Liver (tissue), 8 donors: ENCODE measurements at regions not wholly inside any gene's neighbourhood (a gene's known extent, or its start where the extent isn't known, plus 50 kb on each side); places are given as distances from the start of the nearest gene placed in this dataset.

Experiments
- DNase-seq: peaks from one replicate; pipeline ENCODE4 v3.0.0-alpha.2; 2017; ENCODE audit warnings: low spot score
- H3K27ac ChIP-seq, 2 donors: one replicate each; pipeline ENCODE4 v1.7.0; 2013; ENCODE audit warnings: inconsistent platforms in 2 of 2, low read length in 2 of 2, control low read depth in 1 of 2, low read depth in 1 of 2, mild to moderate bottlenecking in 1 of 2
- H3K27me3 ChIP-seq, 4 donors: one replicate each; pipeline versions ENCODE4 v1.6.1 to v1.7.0; 2013; ENCODE audit warnings: low read length in 3 of 4, inconsistent platforms in 1 of 4, mild to moderate bottlenecking in 1 of 4, moderate library complexity in 1 of 4; ENCODE audit not compliant: control insufficient read depth in 4 of 4, insufficient read depth in 4 of 4
- H3K36me3 ChIP-seq, 4 donors: one replicate each; pipeline versions ENCODE4 v1.6.1 to v1.7.0; 2013; ENCODE audit warnings: low read length in 3 of 4, mild to moderate bottlenecking in 3 of 4, low read depth in 1 of 4, moderate library complexity in 1 of 4; ENCODE audit not compliant: control insufficient read depth in 4 of 4, insufficient read depth in 3 of 4
- H3K4me1 ChIP-seq, 4 donors: one replicate each; pipeline versions ENCODE4 v1.6.1 to v1.7.0; 2013; ENCODE audit warnings: low read length in 3 of 4, mild to moderate bottlenecking in 3 of 4, moderate library complexity in 1 of 4; ENCODE audit not compliant: control insufficient read depth in 4 of 4, insufficient read depth in 4 of 4
- H3K4me3 ChIP-seq, 3 donors: one replicate each; pipeline versions ENCODE4 v1.6.1 to v1.7.0; 2013; ENCODE audit warnings: low read length in 3 of 3, control low read depth in 1 of 3, low read depth in 1 of 3, mild to moderate bottlenecking in 1 of 3
- H3K9ac ChIP-seq, 2 donors: one replicate each; pipeline ENCODE4 v1.7.0; 2013; ENCODE audit warnings: low read length in 2 of 2, mild to moderate bottlenecking in 2 of 2, moderate library complexity in 2 of 2, control low read depth in 1 of 2, low read depth in 1 of 2
- H3K9me3 ChIP-seq, 4 donors: one replicate each; pipeline versions ENCODE4 v1.6.1 to v1.7.0; 2013; ENCODE audit warnings: low read length in 3 of 4; ENCODE audit not compliant: control insufficient read depth in 4 of 4
- ATF3 ChIP-seq: IDR thresholded peaks from 2 replicates; pipeline ENCODE4 v1.6.1; 2016; ENCODE audit warnings: antibody characterized with exemption
- CTCF ChIP-seq: fragments of 150-350 bp; IDR thresholded peaks from 2 replicates; pipeline ENCODE4 v1.5.1; 2017; ENCODE audit warnings: improper control_type of control experiment, low read depth, low read length; ENCODE audit not compliant: missing input control
- EGR1 ChIP-seq, 2 donors: IDR thresholded peaks; 2 replicates each; pipeline ENCODE4 v1.6.1; 2016 to 2018; ENCODE audit warnings: antibody characterized with exemption in 2 of 2, low read depth in 2 of 2
- FOXA1 ChIP-seq: IDR thresholded peaks from 2 replicates; pipeline ENCODE4 v1.6.1; 2016; ENCODE audit warnings: antibody characterized with exemption
- FOXA2 ChIP-seq: IDR thresholded peaks from 2 replicates; pipeline ENCODE4 v1.6.1; 2016; ENCODE audit warnings: antibody characterized with exemption
- HNF4G ChIP-seq: IDR thresholded peaks from 2 replicates; pipeline ENCODE4 v1.6.1; 2016; ENCODE audit warnings: antibody characterized with exemption
- JUND ChIP-seq, 2 donors: IDR thresholded peaks; 2 replicates each; pipeline ENCODE4 v1.6.1; 2016; ENCODE audit warnings: antibody characterized with exemption in 2 of 2
- MAX ChIP-seq: IDR thresholded peaks from 2 replicates; pipeline ENCODE4 v1.6.1; 2016; ENCODE audit warnings: antibody characterized with exemption
- NR2F2 ChIP-seq: IDR thresholded peaks from 2 replicates; pipeline ENCODE4 v1.6.1; 2016; ENCODE audit warnings: antibody characterized with exemption
- RAD21 ChIP-seq, 2 donors: IDR thresholded peaks; 2 replicates each; pipeline ENCODE4 v1.6.1; 2016; ENCODE audit warnings: antibody characterized with exemption in 2 of 2, mild to moderate bottlenecking in 2 of 2
- REST ChIP-seq: IDR thresholded peaks from 2 replicates; pipeline ENCODE4 v1.6.1; 2016; ENCODE audit warnings: antibody characterized with exemption, mild to moderate bottlenecking
- RXRA ChIP-seq, 2 donors: IDR thresholded peaks; 2 replicates each; pipeline ENCODE4 v1.6.1; 2017 to 2018; ENCODE audit warnings: antibody characterized with exemption in 2 of 2, mild to moderate bottlenecking in 1 of 2
- SP1 ChIP-seq: IDR thresholded peaks from 2 replicates; pipeline ENCODE4 v1.6.1; 2018; ENCODE audit warnings: antibody characterized with exemption, mild to moderate bottlenecking
- TAF1 ChIP-seq: conservative IDR thresholded peaks from 2 replicates; pipeline ENCODE4 v1.6.1; 2016; ENCODE audit warnings: antibody characterized with exemption, mild to moderate bottlenecking
- YY1 ChIP-seq: IDR thresholded peaks from 2 replicates; pipeline ENCODE4 v1.6.1; 2016; ENCODE audit warnings: antibody characterized with exemption, mild to moderate bottlenecking
- ZBTB33 ChIP-seq: IDR thresholded peaks from 2 replicates; pipeline ENCODE4 v1.6.1; 2016; ENCODE audit warnings: antibody characterized with exemption
- WGBS: extraction: QIAGEN DNeasy Blood & Tissue Kit; methylation state at CpG from one replicate; pipeline ENCODE4 v1.1.7; 2013; 5-methylcytosine and 5-hydroxymethylcytosine counted together
- donor health status: healthy.
- donor health status: healthy.
- donor health status: healthy.
- donor health status: healthy.
- donor health status: healthy.

GRCh38 chr18:29063346-29063745 lies 886.4 kb upstream of the CDH2 start:
- Histone ChIP-seq H3K27me3 (no peaks in the 10 kb centered on the region), H3K9me3 (no peaks in the 10 kb centered on the region), H3K27ac (no peak overlapping the region), H3K36me3 (no peaks in the 10 kb centered on the region), H3K4me3 (no peak overlapping the region), H3K4me1 (no peaks in the 10 kb centered on the region), H3K9ac (no peak overlapping the region)
- DNase-seq, result no peak
- TF ChIP-seq FOXA1 (no peak), FOXA2 (no peak), HNF4G (no peak), RAD21 (IDR thresholded peaks at IDR 0.05) (no peak), MAX (no peak), ZBTB33 (no peak), EGR1 (IDR thresholded peaks at IDR 0.05; ENCODE audit: low read depth in 2 of 2) (no peak), JUND (IDR thresholded peaks at IDR 0.05) (no peak), YY1 (no peak), ATF3 (no peak), NR2F2 (no peak), TAF1 (no peak), RXRA (IDR thresholded peaks at IDR 0.05) (no peak), REST (no peak), CTCF (no peak), SP1 (no peak)
- 39% methylated on average over 2 of the region's 2 CpGs for WGBS

- no peak overlapping the region for H3K4me3 ChIP-seq
- H3K36me3 ChIP-seq, result no peaks in the 10 kb centered on the region
- no peak for TF ChIP-seq CTCF
- no peak for TF ChIP-seq FOXA1
- TF ChIP-seq HNF4G, result no peak
- no peak for TF ChIP-seq MAX
- no peak for TF ChIP-seq RAD21 (IDR thresholded peaks at IDR 0.05)
- no peak for TF ChIP-seq FOXA2
- no peak for TF ChIP-seq RXRA (IDR thresholded peaks at IDR 0.05)
- TF ChIP-seq REST, result no peak
- TF ChIP-seq JUND (IDR thresholded peaks at IDR 0.05), result no peak
- no peak for TF ChIP-seq YY1
- no peaks in the 10 kb centered on the region for H3K4me1 ChIP-seq
- H3K27ac ChIP-seq, result no peak overlapping the region
- no peaks in the 10 kb centered on the region for H3K27me3 ChIP-seq
- DNase-seq, result no peak
- H3K9me3 ChIP-seq, result no peaks in the 10 kb centered on the region
- no peak overlapping the region for H3K9ac ChIP-seq
These were observed 886.0 kb upstream of the CDH2 start for GRCh38 chr18:29062921-29063320.
